Smooth muscle cell (in vitro differentiated cells): ENCODE measurements at regions not wholly inside any gene's neighbourhood (a gene's known extent, or its start where the extent isn't known, plus 50 kb on each side); places are given as distances from the start of the nearest gene placed in this dataset.

ENCODE experiments used
- DNase-seq: peaks from one replicate; lab custom pipeline; 2025; ENCODE audit not compliant: unreplicated experiment; lab: John Stamatoyannopoulos, UW
- H2AFZ ChIP-seq: fragments of 200-600 bp; sonication (generic); 2 replicates; pipeline ENCODE4 v1.6.0; 2016; ENCODE audit warnings: antibody characterized with exemption, low read depth, mild to moderate bottlenecking
- H3F3A ChIP-seq: fragments of 200-600 bp; sonication (generic); 2 replicates; pipeline ENCODE4 v1.6.0; 2017; ENCODE audit warnings: antibody characterized with exemption, low read depth
- H3K27ac ChIP-seq: fragments of 200-600 bp; sonication (generic); 2 replicates; pipeline ENCODE4 v1.5.1; 2016; ENCODE audit warnings: low read depth, mild to moderate bottlenecking
- H3K27me3 ChIP-seq: fragments of 200-600 bp; sonication (generic); 2 replicates; pipeline ENCODE4 v1.6.1; 2016; ENCODE audit warnings: low read depth, mild to moderate bottlenecking
- H3K36me3 ChIP-seq: fragments of 200-600 bp; sonication (generic); 2 replicates; pipeline ENCODE4 v1.5.1; 2016; ENCODE audit warnings: low read depth
- H3K4me1 ChIP-seq: fragments of 200-600 bp; sonication (generic); 2 replicates; pipeline ENCODE4 v1.5.1; 2016; ENCODE audit warnings: low read depth
- H3K4me2 ChIP-seq: fragments of 200-600 bp; sonication (generic); 2 replicates; pipeline ENCODE4 v1.6.0; 2016; ENCODE audit warnings: mild to moderate bottlenecking
- H3K4me3 ChIP-seq: fragments of 200-600 bp; sonication (generic); 2 replicates; pipeline ENCODE4 v1.5.1; 2016; ENCODE audit warnings: mild to moderate bottlenecking
- H3K79me2 ChIP-seq: fragments of 200-600 bp; sonication (generic); 2 replicates; pipeline ENCODE4 v1.6.0; 2016; ENCODE audit warnings: low read depth, mild to moderate bottlenecking
- H3K9ac ChIP-seq: fragments of 200-600 bp; sonication (generic); 2 replicates; pipeline ENCODE4 v1.6.0; 2016; ENCODE audit warnings: low read depth
- H3K9me3 ChIP-seq: fragments of 200-600 bp; sonication (generic); replicated peaks from 2 replicates; pipeline ENCODE4 v1.5.1; 2016; ENCODE audit warnings: low read depth
- H4K20me1 ChIP-seq: fragments of 200-600 bp; sonication (generic); 2 replicates; pipeline ENCODE4 v1.6.0; 2016; ENCODE audit warnings: low read depth
- CTCF ChIP-seq: fragments of 200-600 bp; sonication (generic); IDR thresholded peaks from 2 replicates; pipeline ENCODE4 v1.5.1; 2017; ENCODE audit warnings: borderline replicate concordance, mild to moderate bottlenecking, antibody characterized with exemption; ENCODE audit not compliant: insufficient read depth, poor library complexity, severe bottlenecking
- WGBS: methylation state at CpG from one replicate; pipeline ENCODE4 v1.1.7; 2016; ENCODE audit warnings: low lambda C conversion rate; 5-methylcytosine and 5-hydroxymethylcytosine counted together

GRCh38 chr3:26245236-26245635 is 377.3 kb upstream of the LRRC3B start:
- no peak overlapping the region for H3K27ac ChIP-seq
- no peak overlapping the region for H3K4me2 ChIP-seq
- no peak for DNase-seq
- H3F3A ChIP-seq, result no peaks in the 10 kb centered on the region
- H4K20me1 ChIP-seq, result no peaks in the 10 kb centered on the region
- no peaks in the 10 kb centered on the region for H3K79me2 ChIP-seq
- no peaks in the 10 kb centered on the region for H3K9me3 ChIP-seq
- peaks cover 7% of the 10 kb centered on the region for H3K4me1 ChIP-seq
- no peak overlapping the region for H3K9ac ChIP-seq
- no peaks in the 10 kb centered on the region for H3K27me3 ChIP-seq
- TF ChIP-seq CTCF, result no peak
- no peak overlapping the region for H2AFZ ChIP-seq
- no peak overlapping the region for H3K4me3 ChIP-seq
- H3K36me3 ChIP-seq, result no peaks in the 10 kb centered on the region

GRCh38 chr3:26246901-26247300 is 375.7 kb upstream of the LRRC3B start:
- no peaks in the 10 kb centered on the region for H3K9me3 ChIP-seq
- H3K9ac ChIP-seq, result no peak overlapping the region
- H3K27ac ChIP-seq, result no peak overlapping the region
- no peak for TF ChIP-seq CTCF
- H3F3A ChIP-seq, result no peaks in the 10 kb centered on the region
- no peaks in the 10 kb centered on the region for H3K36me3 ChIP-seq
- no peak overlapping the region for H3K4me3 ChIP-seq
- no peaks in the 10 kb centered on the region for H3K79me2 ChIP-seq
- no peak overlapping the region for H3K4me2 ChIP-seq
- H3K27me3 ChIP-seq, result no peaks in the 10 kb centered on the region
- H4K20me1 ChIP-seq, result no peaks in the 10 kb centered on the region
- 94% methylated on average over 2 of the region's 2 CpGs for WGBS
- H3K4me1 ChIP-seq, result peaks cover 7% of the 10 kb centered on the region
- no peak overlapping the region for H2AFZ ChIP-seq
- DNase-seq, result no peak

- Histone ChIP-seq H3K79me2 (no peaks in the 10 kb centered on the region), H2AFZ (no peak overlapping the region), H3K36me3 (no peaks in the 10 kb centered on the region), H3K4me1 (peaks cover 7% of the 10 kb centered on the region), H4K20me1 (no peaks in the 10 kb centered on the region), H3K4me3 (no peak overlapping the region), H3F3A (no peaks in the 10 kb centered on the region), H3K9ac (no peak overlapping the region), H3K27ac (peak overlapping the region; percentile 31), H3K4me2 (peak overlapping the region; percentile 41), H3K27me3 (no peaks in the 10 kb centered on the region), H3K9me3 (no peaks in the 10 kb centered on the region)
- TF ChIP-seq CTCF, result no peak
- WGBS, result 6% methylated on average over 3 of the region's 3 CpGs
- no peak for DNase-seq
Measured at GRCh38 chr3:26247712-26248111, 374.9 kb upstream of the LRRC3B start.

- 96% methylated on average over 4 of the region's 4 CpGs for WGBS
- no peak for TF ChIP-seq CTCF
- Histone ChIP-seq H3K27me3 (no peaks in the 10 kb centered on the region), H3K4me1 (peaks cover 7% of the 10 kb centered on the region), H3K79me2 (no peaks in the 10 kb centered on the region), H3K4me3 (no peak overlapping the region), H3K9ac (no peak overlapping the region), H3K27ac (no peak overlapping the region), H2AFZ (no peak overlapping the region), H3K9me3 (no peaks in the 10 kb centered on the region), H3K36me3 (no peaks in the 10 kb centered on the region), H3K4me2 (no peak overlapping the region), H4K20me1 (no peaks in the 10 kb centered on the region), H3F3A (no peaks in the 10 kb centered on the region)
- no peak for DNase-seq
Measured at GRCh38 chr3:26252001-26252400, 370.6 kb upstream of the LRRC3B start.
